AG09319 (cell line): ENCODE measurements at regions not wholly inside any gene's neighbourhood (a gene's known extent, or its start where the extent isn't known, plus 50 kb on each side); places are given as distances from the start of the nearest gene placed in this dataset.

ENCODE experiments used
- DNase-seq: peaks from one replicate; pipeline ENCODE4 v3.0.0-alpha.2; 2010; ENCODE audit warnings: low read depth; ENCODE audit errors: extremely low read depth
- TF ChIP-seq, protein P1 (sequence below): IDR thresholded peaks from 2 replicates; pipeline ENCODE4 v1.5.1; 2011; ENCODE audit warnings: low read depth, mild to moderate bottlenecking, inconsistent platforms, low read length, moderate library complexity

DNA sequence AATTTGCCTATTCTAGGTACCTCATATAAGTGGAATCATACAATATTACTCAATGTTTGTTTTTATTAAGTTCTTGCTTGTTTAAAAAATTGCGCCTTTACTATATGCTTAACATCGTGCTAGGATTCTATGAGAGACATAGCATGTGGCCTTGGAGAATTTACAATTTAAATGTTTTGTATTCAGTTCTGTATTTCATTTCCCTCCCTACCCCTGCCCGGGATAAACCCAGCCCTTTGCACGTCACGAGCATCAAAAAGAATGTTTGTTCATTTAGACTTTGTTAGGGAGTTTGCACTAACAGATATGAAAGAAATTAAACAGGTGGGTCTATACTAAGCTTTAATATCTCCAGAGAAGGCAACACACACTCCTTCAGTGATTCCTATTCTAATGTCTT, 75.7 kb downstream of the C18orf54 start:
- TF ChIP-seq, protein P1, sequence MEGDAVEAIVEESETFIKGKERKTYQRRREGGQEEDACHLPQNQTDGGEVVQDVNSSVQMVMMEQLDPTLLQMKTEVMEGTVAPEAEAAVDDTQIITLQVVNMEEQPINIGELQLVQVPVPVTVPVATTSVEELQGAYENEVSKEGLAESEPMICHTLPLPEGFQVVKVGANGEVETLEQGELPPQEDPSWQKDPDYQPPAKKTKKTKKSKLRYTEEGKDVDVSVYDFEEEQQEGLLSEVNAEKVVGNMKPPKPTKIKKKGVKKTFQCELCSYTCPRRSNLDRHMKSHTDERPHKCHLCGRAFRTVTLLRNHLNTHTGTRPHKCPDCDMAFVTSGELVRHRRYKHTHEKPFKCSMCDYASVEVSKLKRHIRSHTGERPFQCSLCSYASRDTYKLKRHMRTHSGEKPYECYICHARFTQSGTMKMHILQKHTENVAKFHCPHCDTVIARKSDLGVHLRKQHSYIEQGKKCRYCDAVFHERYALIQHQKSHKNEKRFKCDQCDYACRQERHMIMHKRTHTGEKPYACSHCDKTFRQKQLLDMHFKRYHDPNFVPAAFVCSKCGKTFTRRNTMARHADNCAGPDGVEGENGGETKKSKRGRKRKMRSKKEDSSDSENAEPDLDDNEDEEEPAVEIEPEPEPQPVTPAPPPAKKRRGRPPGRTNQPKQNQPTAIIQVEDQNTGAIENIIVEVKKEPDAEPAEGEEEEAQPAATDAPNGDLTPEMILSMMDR = no peak
- no peak for DNase-seq

DNA sequence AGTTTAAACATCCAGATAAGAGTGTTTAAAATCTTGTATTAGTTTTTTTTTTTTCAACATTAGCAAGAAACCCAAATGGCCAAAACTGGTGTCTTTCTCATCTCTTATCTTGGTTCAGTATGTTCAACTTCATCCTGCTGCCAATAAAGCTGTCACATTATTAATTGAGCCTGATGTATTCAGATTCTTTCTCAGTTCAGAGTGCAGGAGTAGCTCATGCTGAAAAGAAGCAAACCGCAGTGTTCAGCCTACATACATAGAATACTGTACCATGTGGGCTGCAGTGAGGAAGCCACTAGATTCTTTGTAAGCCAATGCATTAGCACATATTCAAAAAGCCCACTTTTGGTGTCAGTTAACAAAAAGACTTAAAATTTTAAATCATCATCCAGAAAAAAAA, 76.2 kb downstream of the C18orf54 start:
- DNase-seq = no peak
- TF ChIP-seq, protein P1 = no peak

DNA sequence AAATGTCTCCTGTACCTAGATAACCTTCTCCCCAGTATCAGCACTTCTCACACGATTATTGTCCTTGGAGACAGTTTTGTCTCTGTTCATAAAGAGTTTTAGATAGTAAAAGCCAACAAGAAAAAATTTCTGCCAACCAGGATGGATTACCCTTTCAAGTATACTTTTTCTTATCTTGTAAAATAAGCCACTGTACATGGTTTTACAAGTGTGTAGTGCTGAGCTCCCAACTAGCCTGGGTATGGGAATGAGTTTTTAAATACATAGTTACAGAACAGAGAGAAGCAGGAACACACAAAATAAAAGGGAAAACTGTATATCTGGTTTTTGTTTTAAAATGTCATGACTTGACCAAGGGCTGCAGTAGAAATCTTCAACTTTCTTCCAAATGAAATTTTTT, 76.7 kb downstream of the C18orf54 start:
- no peak for DNase-seq
- TF ChIP-seq, protein P1 = no peak

DNA sequence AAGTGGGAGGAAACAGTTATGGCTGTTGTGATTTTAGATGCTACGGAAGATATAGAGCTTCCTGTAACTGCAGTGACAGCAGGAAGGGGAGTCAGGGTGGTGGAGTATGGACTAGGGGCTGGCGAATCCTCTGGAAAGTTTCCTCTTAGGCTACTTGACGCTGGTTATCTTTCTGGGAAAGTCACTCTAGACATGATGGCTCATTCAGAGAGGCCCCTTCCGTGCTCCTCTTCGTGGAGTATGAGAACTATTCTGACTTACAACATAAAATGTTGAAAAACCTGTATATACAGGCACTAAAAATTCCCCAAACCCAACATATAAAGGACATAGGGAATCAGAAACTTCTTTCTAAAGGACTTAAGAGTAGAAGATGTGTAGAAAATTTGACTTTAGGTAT, 78.8 kb downstream of the C18orf54 start:
- DNase-seq = no peak
- TF ChIP-seq, protein P1 = no peak

DNA sequence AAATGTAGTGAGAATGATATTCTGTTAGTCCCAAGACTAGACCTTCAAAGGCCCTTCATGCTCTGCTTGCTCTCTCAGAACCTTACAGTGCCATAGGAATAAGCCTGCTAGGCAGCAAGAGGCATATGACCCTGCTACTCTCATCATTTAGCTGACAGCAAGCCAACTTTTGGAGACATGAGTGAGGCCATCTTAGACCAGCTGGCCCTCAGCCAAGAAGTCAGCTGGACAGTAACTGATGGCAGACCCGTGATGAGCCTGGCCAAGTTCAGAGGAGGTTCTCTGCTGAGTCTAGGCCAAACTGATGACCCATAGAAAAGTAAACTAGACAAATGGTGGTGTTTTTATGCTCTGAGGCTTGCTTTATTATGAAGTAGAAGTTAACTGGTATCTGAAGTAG, 82.6 kb downstream of the C18orf54 start:
- no peak for DNase-seq

DNA sequence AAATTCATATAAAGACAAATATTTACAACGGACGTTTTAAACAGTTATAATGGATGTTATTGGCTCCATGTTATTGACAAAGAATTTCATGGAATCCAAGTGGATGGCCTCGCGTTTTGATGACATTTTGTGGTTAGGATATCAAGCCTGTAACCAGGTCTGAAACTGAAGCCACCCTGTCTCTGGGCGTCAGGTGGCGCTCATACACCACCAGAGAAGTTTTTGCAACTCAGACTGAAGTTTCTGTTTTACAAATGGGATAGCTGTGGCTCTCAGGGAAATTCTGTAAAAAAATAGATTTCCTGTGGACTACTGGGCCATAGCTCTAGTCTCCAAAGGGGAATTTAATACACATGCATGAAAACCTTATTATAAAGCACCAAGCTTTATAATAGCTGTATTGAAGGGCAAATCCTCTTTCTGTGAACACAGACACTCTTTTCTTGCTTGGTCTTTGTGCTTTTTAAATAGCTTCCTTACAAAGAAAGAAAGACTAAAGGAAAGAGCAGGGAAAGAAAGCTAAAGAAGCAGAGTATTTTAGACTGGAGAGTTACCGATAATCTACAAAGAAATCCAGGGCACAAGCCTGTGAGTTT, 86.7 kb downstream of the C18orf54 start:
- TF ChIP-seq, protein P1 = peak; percentile 73
- peak; percentile 3 for DNase-seq

More for the DNA sequence above, 82.6 kb downstream of the C18orf54 start:
- TF ChIP-seq, protein P1 = no peak

DNA sequence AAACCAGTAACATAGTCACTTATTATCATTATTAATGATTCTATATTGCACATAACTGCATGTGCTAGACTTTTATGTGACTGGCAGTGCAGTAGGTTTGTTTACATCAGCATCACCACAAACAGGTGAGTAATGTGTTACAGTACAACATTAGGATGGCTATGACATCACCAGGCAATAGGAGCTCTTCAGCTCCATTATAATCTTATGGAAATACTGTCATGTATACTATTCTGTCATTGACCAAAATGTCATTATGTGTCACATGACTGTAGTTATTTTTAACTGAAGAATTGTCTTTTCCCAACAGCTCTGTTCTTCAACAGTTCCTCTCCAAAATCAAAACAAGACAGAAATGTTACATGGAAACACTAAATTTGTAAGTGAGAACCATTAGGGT, 96.3 kb downstream of the C18orf54 start:
- DNase-seq = no peak
- TF ChIP-seq, protein P1 = no peak
